ENCODE measurements at regions not wholly inside any gene's neighbourhood (a gene's known extent, or its start where the extent isn't known, plus 50 kb on each side); places are given as distances from the start of the nearest gene placed in this dataset.

GRCh38 chr3:69439643-69440270 is 53.9 kb upstream of the FRMD4B start:
- DNase-seq, result no peak

- no peak for DNase-seq
Observed at GRCh38 chr3:69438476-69438875, 52.6 kb upstream of the FRMD4B start.

GRCh38 chr3:69435274-69436265 is 49.7 kb upstream of the FRMD4B start:
- DNase-seq, result no peak
